Bronchial epithelial cell (primary cell): ENCODE measurements at regions not wholly inside any gene's neighbourhood (a gene's known extent, or its start where the extent isn't known, plus 50 kb on each side); places are given as distances from the start of the nearest gene placed in this dataset.

Experiments used
- DNase-seq: peaks from one replicate; pipeline ENCODE4 v3.0.0-alpha.2; 2010; ENCODE audit warnings: low read depth
- FAIRE-seq: peaks from 2 replicates; lab custom pipeline; 2011; peaks lifted over from hg19 to GRCh38; lab: Jason Lieb, UNC
- H3K27me3 ChIP-seq: 2 replicates; pipeline ENCODE4 v1.5.1; 2011; ENCODE audit warnings: low read length; ENCODE audit not compliant: control insufficient read depth, insufficient read depth
- H3K36me3 ChIP-seq: 2 replicates; pipeline ENCODE4 v1.5.1; 2011; ENCODE audit warnings: low read length; ENCODE audit not compliant: control insufficient read depth, insufficient read depth
- H3K4me3 ChIP-seq: 2 replicates; pipeline ENCODE4 v1.5.1; 2011; ENCODE audit warnings: mild to moderate bottlenecking, low read depth, low read length, control low read depth
- TF ChIP-seq, protein P1 (sequence below): IDR thresholded peaks from 2 replicates; pipeline ENCODE4 v1.5.1; 2011; ENCODE audit warnings: mild to moderate bottlenecking, moderate library complexity, low read length, control low read depth, inconsistent platforms; ENCODE audit not compliant: insufficient read depth, severe bottlenecking

- Histone ChIP-seq H3K36me3 (no peaks in the 10 kb centered on the region), H3K4me3 (no peak overlapping the region), H3K27me3 (no peaks in the 10 kb centered on the region)
- TF ChIP-seq, protein P1, sequence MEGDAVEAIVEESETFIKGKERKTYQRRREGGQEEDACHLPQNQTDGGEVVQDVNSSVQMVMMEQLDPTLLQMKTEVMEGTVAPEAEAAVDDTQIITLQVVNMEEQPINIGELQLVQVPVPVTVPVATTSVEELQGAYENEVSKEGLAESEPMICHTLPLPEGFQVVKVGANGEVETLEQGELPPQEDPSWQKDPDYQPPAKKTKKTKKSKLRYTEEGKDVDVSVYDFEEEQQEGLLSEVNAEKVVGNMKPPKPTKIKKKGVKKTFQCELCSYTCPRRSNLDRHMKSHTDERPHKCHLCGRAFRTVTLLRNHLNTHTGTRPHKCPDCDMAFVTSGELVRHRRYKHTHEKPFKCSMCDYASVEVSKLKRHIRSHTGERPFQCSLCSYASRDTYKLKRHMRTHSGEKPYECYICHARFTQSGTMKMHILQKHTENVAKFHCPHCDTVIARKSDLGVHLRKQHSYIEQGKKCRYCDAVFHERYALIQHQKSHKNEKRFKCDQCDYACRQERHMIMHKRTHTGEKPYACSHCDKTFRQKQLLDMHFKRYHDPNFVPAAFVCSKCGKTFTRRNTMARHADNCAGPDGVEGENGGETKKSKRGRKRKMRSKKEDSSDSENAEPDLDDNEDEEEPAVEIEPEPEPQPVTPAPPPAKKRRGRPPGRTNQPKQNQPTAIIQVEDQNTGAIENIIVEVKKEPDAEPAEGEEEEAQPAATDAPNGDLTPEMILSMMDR = no peak
- FAIRE-seq (no peak), DNase-seq (no peak)
Measured at GRCh38 chr11:95586155-95586554, 203.4 kb downstream of the FAM76B start.

GRCh38 chr11:95585752-95586077 lies 203.9 kb downstream of the FAM76B start:
- DNase-seq (no peak), FAIRE-seq (no peak)
- Histone ChIP-seq H3K4me3 (no peak overlapping the region), H3K36me3 (no peaks in the 10 kb centered on the region), H3K27me3 (no peaks in the 10 kb centered on the region)
- TF ChIP-seq, protein P1 = no peak

DNA sequence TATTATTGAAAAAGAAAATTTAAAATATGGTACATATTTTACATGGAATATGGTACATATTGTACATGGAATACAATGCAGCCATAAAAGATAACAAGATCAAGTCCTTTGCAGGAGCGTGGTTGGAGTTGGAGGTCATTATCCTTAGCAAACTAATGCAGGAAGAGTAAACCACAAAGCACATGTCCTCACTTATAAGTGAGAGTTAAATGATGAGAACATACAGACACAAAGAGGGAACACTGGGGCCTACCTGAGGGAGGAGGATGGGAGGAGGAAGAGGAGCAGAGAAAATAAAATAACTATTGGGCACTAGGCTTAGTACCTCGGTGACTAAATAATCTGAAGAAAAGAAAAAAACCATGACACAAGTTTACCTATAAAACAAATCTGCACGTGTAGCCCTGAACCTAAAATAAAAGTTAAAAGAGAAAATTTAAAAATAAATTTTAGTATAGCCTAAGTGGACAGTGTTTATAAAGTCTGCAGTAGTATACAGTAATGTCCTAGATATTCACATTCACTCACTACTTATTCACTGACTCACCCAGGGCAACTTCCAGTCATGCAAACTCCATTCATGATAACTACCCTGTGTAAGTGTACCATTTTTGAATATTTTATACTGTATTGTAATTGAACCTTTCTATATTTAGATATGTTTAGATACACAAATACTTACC lies 204.4 kb downstream of the FAM76B start:
- FAIRE-seq = no peak
- TF ChIP-seq, protein P1 = no peak

DNA sequence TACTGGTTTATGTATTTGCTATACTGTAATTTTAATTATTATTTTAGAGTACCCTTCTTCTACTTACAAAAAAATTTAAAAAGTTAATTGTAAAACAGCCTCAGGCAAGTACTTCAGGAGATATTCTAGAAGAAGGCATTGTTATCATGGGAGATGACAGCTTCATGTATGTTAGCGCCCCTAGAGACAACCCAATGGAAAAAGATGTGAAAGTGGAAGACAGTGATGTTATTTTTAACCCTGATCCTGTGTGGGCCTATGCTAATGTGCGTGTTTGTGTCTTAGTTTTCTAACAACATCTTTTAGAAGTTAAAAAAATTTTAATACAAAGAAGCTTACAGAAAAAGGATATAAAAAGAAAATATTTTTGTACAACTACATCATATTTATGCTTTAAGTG lies 205.0 kb downstream of the FAM76B start:
- no peak for DNase-seq
- Histone ChIP-seq H3K27me3 (no peaks in the 10 kb centered on the region), H3K4me3 (no peak overlapping the region), H3K36me3 (no peaks in the 10 kb centered on the region)
- TF ChIP-seq, protein P1 = no peak
- FAIRE-seq = no peak

More for the DNA sequence above, 204.4 kb downstream of the FAM76B start:
- no peaks in the 10 kb centered on the region for H3K27me3 ChIP-seq
- peak; percentile 71 for DNase-seq
- H3K36me3 ChIP-seq = no peaks in the 10 kb centered on the region
- H3K4me3 ChIP-seq = no peak overlapping the region

DNA sequence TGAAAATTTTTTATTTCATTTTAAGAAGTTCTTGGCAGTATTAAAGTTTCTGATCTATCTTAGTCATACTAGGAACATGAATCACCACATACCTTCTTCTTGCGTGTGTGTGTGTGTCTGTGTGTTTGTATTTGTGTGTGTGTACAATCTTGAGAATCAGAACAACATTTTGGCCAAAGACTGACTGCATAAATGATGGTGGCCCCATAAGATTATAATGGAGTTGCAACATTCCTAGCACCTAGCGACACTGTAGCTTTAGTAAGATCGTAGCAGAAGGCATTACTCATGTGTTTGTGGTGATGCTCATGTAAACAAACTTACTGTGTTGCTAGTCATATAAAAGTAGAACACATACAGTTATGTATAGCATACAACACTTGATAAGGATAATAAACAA lies 205.4 kb downstream of the FAM76B start:
- FAIRE-seq (no peak), DNase-seq (peak; percentile 79)
- no peaks in the 10 kb centered on the region for H3K27me3 ChIP-seq
- no peaks in the 10 kb centered on the region for H3K36me3 ChIP-seq
- no peak overlapping the region for H3K4me3 ChIP-seq
- TF ChIP-seq, protein P1 = no peak
